ENCODE measurements at regions not wholly inside any gene's neighbourhood (a gene's known extent, or its start where the extent isn't known, plus 50 kb on each side); places are given as distances from the start of the nearest gene placed in this dataset.
A peak's percentile ranks its signal among the peaks of the same experiment; 100 is the strongest.

DNA sequence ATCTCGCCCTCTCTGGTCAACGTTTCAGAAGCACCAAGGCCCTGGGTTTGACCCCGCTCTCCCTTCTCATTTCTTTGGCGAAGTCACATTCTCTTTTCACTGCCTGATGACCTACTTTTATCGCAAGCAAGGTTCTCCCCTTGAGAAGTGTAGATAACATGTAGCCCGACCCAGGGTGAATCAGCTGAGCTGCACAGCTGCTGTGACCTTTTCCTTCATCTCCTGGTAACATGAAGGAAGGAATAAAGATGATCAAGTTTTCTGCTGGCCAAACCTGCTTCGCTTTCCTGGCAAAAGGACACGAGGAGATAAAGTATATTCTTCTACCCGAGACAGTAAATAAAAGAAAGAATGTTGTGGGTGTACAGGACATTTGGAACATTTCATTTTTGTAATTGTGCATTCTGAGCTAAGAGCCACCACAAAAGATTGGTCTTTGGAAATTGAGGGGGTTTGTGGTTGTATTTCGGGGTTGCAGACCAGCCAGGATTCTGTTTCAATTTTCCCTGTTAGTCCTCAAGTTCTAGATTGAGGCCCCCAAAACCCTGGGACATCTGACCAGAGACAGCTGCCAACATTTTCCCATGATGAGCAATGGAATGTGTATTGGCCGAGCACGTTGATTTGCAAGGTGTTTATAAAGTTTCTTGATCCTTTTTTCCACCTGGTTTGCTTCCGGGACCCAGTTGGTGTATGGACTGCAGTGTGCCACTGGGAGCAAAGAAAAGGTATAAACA lies 155.1 kb upstream of the ZNF462 start:
- intact Hi-C loops (cut with DNase I), result loop anchor here (5.0 to 10.0 kb wide), 3 partner anchors 44 to 157 kb away; partner anchors contain the start of gene ZNF462 (in 2 of the 2)
- ATAC-seq (peak; percentile 87 to 94 (median 90)), DNase-seq (peak; percentile 18 to 51)
- peaks cover 14% of the 10 kb centered on the region for H3K4me1 ChIP-seq
- H3K27ac ChIP-seq, result peak overlapping the region; percentile 82
- no peaks in the 10 kb centered on the region for H3K9me3 ChIP-seq
- WGBS, 3 donors, result 33 to 46% (median 33%) methylated on average over 13 of the region's 13 CpGs
- H3K36me3 ChIP-seq (ENCODE audit: insufficient read depth in 1 of 2, low read depth in 1 of 2), result no peaks in the 10 kb centered on the region
- TF ChIP-seq CTCF (IDR thresholded peaks at IDR 0.05), result no peak
- H3K4me3 ChIP-seq, result peak overlapping the region; percentile 36
- H3K27me3 ChIP-seq (ENCODE audit: insufficient read depth in 3 of 3, low read length in 2 of 3), result no peaks in the 10 kb centered on the region

GRCh38 chr9:106708475-106709146 lies 154.4 kb upstream of the ZNF462 start:
- ATAC-seq, result peak; percentile 47 to 80 (median 64)
- peak overlapping the region; percentile 36 for H3K4me3 ChIP-seq

DNA sequence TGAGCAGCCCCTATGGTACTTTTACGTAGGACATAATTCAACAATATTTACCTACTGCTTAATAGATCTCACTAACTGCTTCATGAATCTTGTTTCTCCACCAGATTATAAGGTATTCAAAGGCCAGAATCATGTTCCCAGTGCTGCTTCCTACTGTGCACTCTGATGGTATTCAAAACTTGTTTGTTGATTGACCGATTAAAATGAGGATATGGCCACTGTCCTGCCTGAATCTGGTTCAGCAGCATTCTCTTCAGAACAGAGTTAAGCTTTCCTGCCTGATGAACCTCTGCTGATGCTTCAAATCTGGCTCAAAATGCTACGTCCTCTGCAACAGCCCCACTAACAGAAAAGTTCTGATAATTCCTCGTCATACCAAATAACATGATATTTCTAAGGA lies 150.7 kb upstream of the ZNF462 start:
- 96 to 99% (median 97%) methylated on average over 4 of the region's 4 CpGs for WGBS, 3 donors
- H3K4me3 ChIP-seq, result no peak overlapping the region
- DNase-seq (no peak), ATAC-seq (no peak)
- no peaks in the 10 kb centered on the region for H3K36me3 ChIP-seq (ENCODE audit: insufficient read depth in 1 of 2, low read depth in 1 of 2)
- no peaks in the 10 kb centered on the region for H3K9me3 ChIP-seq
- no peak overlapping the region for H3K27ac ChIP-seq
- no peaks in the 10 kb centered on the region for H3K27me3 ChIP-seq (ENCODE audit: insufficient read depth in 3 of 3, low read length in 2 of 3)
- no peak for TF ChIP-seq CTCF (IDR thresholded peaks at IDR 0.05)
- intact Hi-C loops (cut with DNase I), result no loop called here
- peaks cover 14% of the 10 kb centered on the region for H3K4me1 ChIP-seq

More at GRCh38 chr9:106708475-106709146, 154.4 kb upstream of the ZNF462 start:
- Histone ChIP-seq H3K9me3 (no peaks in the 10 kb centered on the region), H3K27me3 (ENCODE audit: insufficient read depth in 3 of 3, low read length in 2 of 3) (no peaks in the 10 kb centered on the region), H3K36me3 (ENCODE audit: insufficient read depth in 1 of 2, low read depth in 1 of 2) (no peaks in the 10 kb centered on the region), H3K4me1 (peaks cover 14% of the 10 kb centered on the region), H3K27ac (peak overlapping the region; percentile 82)
- intact Hi-C loops (cut with DNase I), result loop anchor here (5.0 to 10.0 kb wide), 3 partner anchors 44 to 156 kb away; partner anchors contain the start of gene ZNF462 (in 2 of the 2)
- 18 to 36% (median 22%) methylated on average over 3 of the region's 3 CpGs for WGBS, 3 donors
- no peak for TF ChIP-seq CTCF (IDR thresholded peaks at IDR 0.05)
- no peak for DNase-seq

DNA sequence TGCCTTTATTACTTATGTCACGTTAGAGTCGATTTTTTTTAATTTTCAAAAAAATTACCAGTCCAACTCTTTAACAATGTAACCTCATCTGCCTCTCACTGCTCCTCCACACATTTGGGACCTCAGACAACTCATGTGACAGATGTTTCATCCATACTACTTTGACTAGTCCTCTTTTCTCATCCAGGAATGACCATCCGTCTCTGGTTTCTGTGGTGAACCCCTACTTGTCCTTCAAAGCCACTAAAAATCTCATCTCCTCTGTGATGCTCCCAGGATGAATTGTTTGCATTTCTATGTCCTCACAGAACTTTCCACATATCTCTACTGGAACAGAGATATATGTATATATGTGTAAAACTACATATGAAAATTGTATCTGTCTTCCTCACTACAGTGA lies 149.8 kb upstream of the ZNF462 start:
- H3K4me3 ChIP-seq, result no peak overlapping the region
- H3K4me1 ChIP-seq, result peaks cover 15% of the 10 kb centered on the region
- no peaks in the 10 kb centered on the region for H3K36me3 ChIP-seq (ENCODE audit: insufficient read depth in 1 of 2, low read depth in 1 of 2)
- no peaks in the 10 kb centered on the region for H3K27me3 ChIP-seq (ENCODE audit: insufficient read depth in 3 of 3, low read length in 2 of 3)
- no peaks in the 10 kb centered on the region for H3K9me3 ChIP-seq
- DNase-seq, result no peak
- H3K27ac ChIP-seq, result no peak overlapping the region
- TF ChIP-seq CTCF (IDR thresholded peaks at IDR 0.05), result no peak
- no peak for ATAC-seq
- intact Hi-C loops (cut with DNase I), result no loop called here
- WGBS, 3 donors, result 92% methylated on average over 3 of the region's 3 CpGs

All from psoas muscle (tissue), 7 donors.